K562 (cell line): ENCODE measurements at regions not wholly inside any gene's neighbourhood (a gene's known extent, or its start where the extent isn't known, plus 50 kb on each side); places are given as distances from the start of the nearest gene placed in this dataset.

Experiments used
- ATAC-seq: fragments of 200-7000 bp; cut with Tn5 transposase; 3 replicates; pipeline ENCODE4 v1.9.1; 2020; ENCODE audit warnings: moderate library complexity
- BruUV-seq: library from RNA; stranded (reverse); fragments of 400-500 nt; replicated peaks from 2 replicates; lab custom pipeline; 2021; lab: Mats Ljungman, UMichigan
- CTCF ChIA-PET: fragments of 300-600 bp; formaldehyde crosslinking; extraction: SDS; loops from one replicate; lab custom pipeline; 2021; ENCODE audit warnings: low intra/inter-chr PET ratio; lab: Yijun Ruan, JAX
- POLR2A ChIA-PET: fragments of 300-600, 350-650 bp; sonication (Branson Sonifier 250); formaldehyde crosslinking; extraction: SDS; loops from one replicate; lab custom pipeline; 2021; ENCODE audit warnings: antibody characterized with exemption, inconsistent platforms; lab: Yijun Ruan, JAX
- DNase-seq, 4 experiments: peaks; one replicate each; pipeline versions ENCODE4 v3.0.0 to v3.0.0-alpha.2; 2011 to 2018; ENCODE audit warnings: low spot score in 3 of 4, mixed read lengths in 3 of 4; ENCODE audit errors: extremely low read depth in 1 of 4
- FAIRE-seq: peaks from 2 replicates; lab custom pipeline; 2011; peaks lifted over from hg19 to GRCh38; lab: Jason Lieb, UNC
- H2AFZ ChIP-seq: 2 replicates; pipeline ENCODE4 v1.6.0; 2011; ENCODE audit warnings: low read depth, low read length, control low read depth, inconsistent platforms
- H3K27ac ChIP-seq: fragments of 200-600 bp; 3 replicates; pipeline ENCODE4 v1.8.0; 2011; ENCODE audit warnings: low read depth, mild to moderate bottlenecking, control low read depth, inconsistent platforms, low read length, moderate library complexity, mixed read lengths; ENCODE audit errors: extremely low read depth
- H3K27me3 ChIP-seq, 2 experiments: fragments of 300-600 bp in 1 of 2; 2 replicates in 1 of 2; 3 replicates in 1 of 2; pipeline versions ENCODE4 v1.6.0 to v1.8.0; 2011; ENCODE audit warnings: inconsistent platforms in 2 of 2, low read length in 2 of 2, mild to moderate bottlenecking in 1 of 2, mixed read lengths in 1 of 2, moderate library complexity in 1 of 2; ENCODE audit not compliant: control insufficient read depth in 2 of 2, insufficient read depth in 2 of 2
- H3K36me3 ChIP-seq: fragments of 300-600 bp; 3 replicates; pipeline ENCODE4 v1.8.0; 2011; ENCODE audit warnings: mild to moderate bottlenecking, low read length, inconsistent platforms; ENCODE audit not compliant: control insufficient read depth, insufficient read depth
- H3K4me1 ChIP-seq, 2 experiments: fragments of 200-600 bp in 1 of 2; replicated peaks in 1 of 2; 2 replicates in 1 of 2; 3 replicates in 1 of 2; pipeline versions ENCODE4 v1.5.1 to v1.8.0; 2011; ENCODE audit warnings: inconsistent platforms in 2 of 2, low read length in 2 of 2, mild to moderate bottlenecking in 1 of 2, mixed read lengths in 1 of 2, moderate library complexity in 1 of 2; ENCODE audit not compliant: control insufficient read depth in 2 of 2, insufficient read depth in 2 of 2
- H3K4me2 ChIP-seq: 2 replicates; pipeline ENCODE4 v1.6.1; 2011; ENCODE audit warnings: low read length, control low read depth, inconsistent platforms, mixed read lengths; ENCODE audit not compliant: insufficient read depth
- H3K4me3 ChIP-seq: fragments of 200-600 bp; sonication (generic), shearing (Covaris generic); 2 replicates; pipeline ENCODE4 v1.5.1; 2016; ENCODE audit warnings: control low read depth, inconsistent platforms
- H3K79me2 ChIP-seq: fragments of 200-600 bp; 3 replicates; pipeline ENCODE4 v1.8.0; 2011; ENCODE audit warnings: low read length, inconsistent platforms; ENCODE audit not compliant: control insufficient read depth, insufficient read depth
- H3K9ac ChIP-seq, 2 experiments: 2 replicates each; pipeline versions ENCODE4 v1.6.0 to v1.6.1; 2011; ENCODE audit warnings: low read depth in 2 of 2, low read length in 2 of 2, control low read depth in 1 of 2, inconsistent platforms in 1 of 2, mild to moderate bottlenecking in 1 of 2, mixed read lengths in 1 of 2; ENCODE audit not compliant: insufficient read depth in 1 of 2
- H3K9me1 ChIP-seq: one replicate; pipeline ENCODE4 v1.6.0; 2011; ENCODE audit warnings: inconsistent platforms, mild to moderate bottlenecking, low read length, moderate library complexity; ENCODE audit not compliant: control insufficient read depth, insufficient read depth
- H3K9me3 ChIP-seq: replicated peaks from 2 replicates; pipeline ENCODE4 v1.5.1; 2011; ENCODE audit warnings: low read depth, low read length, inconsistent platforms; ENCODE audit not compliant: control insufficient read depth, insufficient read depth
- H4K20me1 ChIP-seq: replicated peaks from 2 replicates; pipeline ENCODE4 v1.6.1; 2011; ENCODE audit warnings: low read length, inconsistent platforms, mixed read lengths; ENCODE audit not compliant: control insufficient read depth, insufficient read depth
- BDP1 ChIP-seq: IDR thresholded peaks from 3 replicates; pipeline ENCODE4 v1.6.1; 2011; ENCODE audit not compliant: insufficient read length, insufficient read depth
- DDX20 ChIP-seq: fragments of 450-650 bp; IDR thresholded peaks from 2 replicates; pipeline ENCODE4 v1.6.1; 2016; ENCODE audit warnings: missing genetic modification characterization, low read depth, mild to moderate bottlenecking, missing compliant biosample characterization, moderate library complexity
- GABPA ChIP-seq: fragments of 200-800 bp; sonication (Bioruptor generic); conservative IDR thresholded peaks from 2 replicates; pipeline ENCODE4 v1.6.1; 2016; ENCODE audit warnings: low read depth, missing genetic modification characterization, missing compliant biosample characterization
- IFI16 ChIP-seq: fragments of 250-450 bp; sonication (Bioruptor Pico); IDR thresholded peaks from 2 replicates; pipeline ENCODE4 v2.1.2; 2022; ENCODE audit warnings: mild to moderate bottlenecking, inconsistent platforms
- RBM22 ChIP-seq: fragments of 200-400 bp; formaldehyde crosslinking; IDR thresholded peaks from 2 replicates; pipeline ENCODE4 v1.6.1; 2018; ENCODE audit warnings: low read length, low read depth; ENCODE audit not compliant: poor library complexity, severe bottlenecking
- RNF2 ChIP-seq: sonication (generic); IDR thresholded peaks from 2 replicates; pipeline ENCODE4 v1.6.1; 2016
- ZBTB1 ChIP-seq: sonication (generic); formaldehyde crosslinking; IDR thresholded peaks from 2 replicates; pipeline ENCODE4 v1.8.1; 2023; ENCODE audit warnings: missing genetic modification reagents, low read depth, mild to moderate bottlenecking, borderline replicate concordance
- ZNF175 ChIP-seq: fragments of 200-800 bp; sonication (Bioruptor generic); IDR thresholded peaks from 2 replicates; pipeline ENCODE4 v1.6.1; 2016; ENCODE audit warnings: low read depth, mild to moderate bottlenecking, missing genetic modification characterization, missing compliant biosample characterization
- ZNF311 ChIP-seq: fragments of 250-450 bp; sonication (Bioruptor Pico); IDR thresholded peaks from 2 replicates; pipeline ENCODE4 v1.4.0; 2020; ENCODE audit warnings: mild to moderate bottlenecking, moderate library complexity
- WGBS: fragments of 100-300 bp; shearing (Covaris generic); methylation state at CpG from one replicate; pipeline ENCODE4 v1.1.6; 2016; ENCODE audit warnings: low coverage, mixed read lengths; ENCODE audit not compliant: insufficient coverage; ENCODE audit errors: missing lambda C conversion rate; 5-methylcytosine and 5-hydroxymethylcytosine counted together
- in situ Hi-C: fragments of 300-500 bp; cut with MboI; formaldehyde crosslinking; loops from 4 replicates; pipeline ENCODE4 v1.15.0; 2018; ENCODE audit warnings: inconsistent platforms, mixed read lengths
- intact Hi-C: fragments of 100-400 bp; cut with micrococcal nuclease; formaldehyde crosslinking; loops from 2 replicates; pipeline ENCODE4 v1.14.2; 2022
- TF ChIP-seq, protein P1 (sequence below): fragments of 250-450 bp; sonication (Bioruptor Pico); IDR thresholded peaks from 2 replicates; pipeline ENCODE4 v1.5.0; 2022; ENCODE audit warnings: mild to moderate bottlenecking
- TF ChIP-seq, protein P2 (sequence below): fragments of 450-650 bp; IDR thresholded peaks from 2 replicates; pipeline ENCODE4 v1.6.1; 2016
- TF ChIP-seq, protein P3 (sequence below): fragments of 450-650 bp; conservative IDR thresholded peaks from 2 replicates; pipeline ENCODE4 v1.6.1; 2016; ENCODE audit warnings: missing genetic modification characterization, low read depth, mild to moderate bottlenecking, missing compliant biosample characterization, moderate library complexity
- TF ChIP-seq, protein P4 (sequence below), 2 experiments: IDR thresholded peaks in 1 of 2; conservative IDR thresholded peaks in 1 of 2; 2 replicates each; pipeline ENCODE4 v1.6.1; 2016; ENCODE audit warnings: low read depth in 2 of 2, mild to moderate bottlenecking in 1 of 2, missing compliant biosample characterization in 1 of 2, missing genetic modification characterization in 1 of 2, moderate library complexity in 1 of 2

DNA sequence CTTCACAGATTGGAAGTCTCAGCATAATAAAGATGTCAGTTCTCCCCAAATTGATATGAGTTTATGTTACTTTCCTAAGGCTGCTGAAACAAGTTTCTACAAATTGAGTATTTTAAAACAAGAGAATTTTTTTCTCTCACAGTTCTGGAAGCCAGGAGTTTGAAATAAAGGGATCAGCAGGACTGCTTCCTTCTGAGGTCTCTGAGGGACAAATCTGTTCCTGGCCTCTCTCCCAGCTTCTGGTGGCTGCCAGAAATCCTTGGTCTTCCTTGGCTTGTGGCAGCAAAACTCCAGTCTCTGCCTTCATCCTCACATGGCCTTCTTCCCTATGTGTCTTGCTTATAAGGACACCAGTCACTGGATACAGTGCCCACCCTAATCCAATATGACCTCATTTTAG lies 136.1 kb downstream of the TFAP2A start (continued):
- TF ChIP-seq, protein P1, sequence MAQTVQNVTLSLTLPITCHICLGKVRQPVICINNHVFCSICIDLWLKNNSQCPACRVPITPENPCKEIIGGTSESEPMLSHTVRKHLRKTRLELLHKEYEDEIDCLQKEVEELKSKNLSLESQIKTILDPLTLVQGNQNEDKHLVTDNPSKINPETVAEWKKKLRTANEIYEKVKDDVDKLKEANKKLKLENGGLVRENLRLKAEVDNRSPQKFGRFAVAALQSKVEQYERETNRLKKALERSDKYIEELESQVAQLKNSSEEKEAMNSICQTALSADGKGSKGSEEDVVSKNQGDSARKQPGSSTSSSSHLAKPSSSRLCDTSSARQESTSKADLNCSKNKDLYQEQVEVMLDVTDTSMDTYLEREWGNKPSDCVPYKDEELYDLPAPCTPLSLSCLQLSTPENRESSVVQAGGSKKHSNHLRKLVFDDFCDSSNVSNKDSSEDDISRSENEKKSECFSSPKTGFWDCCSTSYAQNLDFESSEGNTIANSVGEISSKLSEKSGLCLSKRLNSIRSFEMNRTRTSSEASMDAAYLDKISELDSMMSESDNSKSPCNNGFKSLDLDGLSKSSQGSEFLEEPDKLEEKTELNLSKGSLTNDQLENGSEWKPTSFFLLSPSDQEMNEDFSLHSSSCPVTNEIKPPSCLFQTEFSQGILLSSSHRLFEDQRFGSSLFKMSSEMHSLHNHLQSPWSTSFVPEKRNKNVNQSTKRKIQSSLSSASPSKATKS (CRISPR knock-in tag) = no peak
- TF ChIP-seq IFI16 (CRISPR knock-in tag) (no peak), RNF2 (no peak), BDP1 (no peak), RBM22 (no peak), ZBTB1 (CRISPR knock-in tag) (no peak), ZNF311 (CRISPR knock-in tag) (no peak)

DNA sequence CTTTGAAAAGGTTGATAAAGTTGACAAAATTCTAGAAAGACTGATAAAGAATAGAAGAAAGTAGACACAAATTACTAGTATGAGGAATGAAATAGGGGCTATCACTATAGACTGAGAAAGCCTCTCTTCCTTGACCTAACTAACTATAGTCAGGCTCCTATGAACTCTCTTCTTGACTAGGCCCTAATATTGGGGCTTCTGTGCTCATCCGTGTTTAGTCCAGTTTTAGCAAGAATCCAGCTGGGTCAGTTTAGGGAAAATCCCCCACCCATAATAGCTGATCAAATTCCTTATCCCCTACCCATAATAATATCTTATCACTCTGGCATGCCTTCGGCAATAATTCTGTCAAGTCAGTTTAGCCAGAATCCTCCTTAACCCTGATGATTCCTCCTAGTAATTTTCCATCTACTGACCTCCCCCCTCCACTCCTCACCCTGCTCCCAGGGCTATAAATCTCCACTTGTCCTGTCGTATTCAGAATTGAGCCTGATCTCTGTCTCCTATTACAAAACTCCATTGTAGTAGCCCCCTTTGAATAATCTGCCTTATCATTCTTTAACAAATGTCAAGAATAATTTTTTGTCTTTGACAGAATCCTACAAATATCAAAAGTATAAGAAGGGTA lies 138.1 kb downstream of the TFAP2A start:
- no peaks in the 10 kb centered on the region for H3K9me3 ChIP-seq
- H3K79me2 ChIP-seq = no peaks in the 10 kb centered on the region
- ChIA-PET POLR2A (interaction anchor here (0.7 to 1.2 kb wide), 2 partner anchors 8 to 9 kb away, joined by 3 read pairs; no protein-coding TSS in a partner anchor), CTCF (no interaction called here)
- no peak overlapping the region for H3K4me3 ChIP-seq
- ATAC-seq = no peak
- H3K27ac ChIP-seq = no peak overlapping the region
- 7% methylated on average over 3 of the region's 3 CpGs for WGBS
- no peak overlapping the region; the same call in 1 of the 2 replicates for H2AFZ ChIP-seq
- no peak for FAIRE-seq
- H4K20me1 ChIP-seq = no peaks in the 10 kb centered on the region
- no peaks in the 10 kb centered on the region for H3K4me1 ChIP-seq
- no peak for DNase-seq
- in situ Hi-C loops = no loop called here
- BruUV-seq = no TSS peak
- no peak overlapping the region for H3K9ac ChIP-seq
- intact Hi-C loops = no loop called here
- H3K27me3 ChIP-seq = no peaks in the 10 kb centered on the region
- no peak overlapping the region for H3K4me2 ChIP-seq
- no peaks in the 10 kb centered on the region for H3K9me1 ChIP-seq
- H3K36me3 ChIP-seq = no peaks in the 10 kb centered on the region
- TF ChIP-seq, protein P2, sequence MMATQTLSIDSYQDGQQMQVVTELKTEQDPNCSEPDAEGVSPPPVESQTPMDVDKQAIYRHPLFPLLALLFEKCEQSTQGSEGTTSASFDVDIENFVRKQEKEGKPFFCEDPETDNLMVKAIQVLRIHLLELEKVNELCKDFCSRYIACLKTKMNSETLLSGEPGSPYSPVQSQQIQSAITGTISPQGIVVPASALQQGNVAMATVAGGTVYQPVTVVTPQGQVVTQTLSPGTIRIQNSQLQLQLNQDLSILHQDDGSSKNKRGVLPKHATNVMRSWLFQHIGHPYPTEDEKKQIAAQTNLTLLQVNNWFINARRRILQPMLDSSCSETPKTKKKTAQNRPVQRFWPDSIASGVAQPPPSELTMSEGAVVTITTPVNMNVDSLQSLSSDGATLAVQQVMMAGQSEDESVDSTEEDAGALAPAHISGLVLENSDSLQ = peak; percentile 77
- TF ChIP-seq ZNF175 (CRISPR knock-in tag) (no peak), DDX20 (tag) (no peak), GABPA (tag) (no peak)
- TF ChIP-seq, protein P3, sequence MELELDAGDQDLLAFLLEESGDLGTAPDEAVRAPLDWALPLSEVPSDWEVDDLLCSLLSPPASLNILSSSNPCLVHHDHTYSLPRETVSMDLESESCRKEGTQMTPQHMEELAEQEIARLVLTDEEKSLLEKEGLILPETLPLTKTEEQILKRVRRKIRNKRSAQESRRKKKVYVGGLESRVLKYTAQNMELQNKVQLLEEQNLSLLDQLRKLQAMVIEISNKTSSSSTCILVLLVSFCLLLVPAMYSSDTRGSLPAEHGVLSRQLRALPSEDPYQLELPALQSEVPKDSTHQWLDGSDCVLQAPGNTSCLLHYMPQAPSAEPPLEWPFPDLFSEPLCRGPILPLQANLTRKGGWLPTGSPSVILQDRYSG (tag) = no peak
- TF ChIP-seq, protein P4, sequence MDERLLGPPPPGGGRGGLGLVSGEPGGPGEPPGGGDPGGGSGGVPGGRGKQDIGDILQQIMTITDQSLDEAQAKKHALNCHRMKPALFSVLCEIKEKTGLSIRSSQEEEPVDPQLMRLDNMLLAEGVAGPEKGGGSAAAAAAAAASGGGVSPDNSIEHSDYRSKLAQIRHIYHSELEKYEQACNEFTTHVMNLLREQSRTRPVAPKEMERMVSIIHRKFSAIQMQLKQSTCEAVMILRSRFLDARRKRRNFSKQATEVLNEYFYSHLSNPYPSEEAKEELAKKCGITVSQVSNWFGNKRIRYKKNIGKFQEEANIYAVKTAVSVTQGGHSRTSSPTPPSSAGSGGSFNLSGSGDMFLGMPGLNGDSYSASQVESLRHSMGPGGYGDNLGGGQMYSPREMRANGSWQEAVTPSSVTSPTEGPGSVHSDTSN (CRISPR knock-in tag; IDR thresholded peaks at IDR 0.05; ENCODE audit: low read depth) = no peak
- TF ChIP-seq, protein P4 (tag; conservative IDR thresholded peaks at IDR 0.05; ENCODE audit: low read depth) = peak; percentile 91
